ENCODE measurements at regions not wholly inside any gene's neighbourhood (a gene's known extent, or its start where the extent isn't known, plus 50 kb on each side); places are given as distances from the start of the nearest gene placed in this dataset.

- TF ChIP-seq CTCF (conservative IDR thresholded peaks at IDR 0.05; ENCODE audit: low read depth, low read length): no peak
- TF ChIP-seq EZH2 (IDR thresholded peaks at IDR 0.05; ENCODE audit: borderline replicate concordance, low read depth, low read length, poor library complexity, severe bottlenecking): no peak
Observed at GRCh38 chr9:91101611-91102168, 260.0 kb downstream of the AUH start.
